Loucy (cell line): ENCODE measurements at regions not wholly inside any gene's neighbourhood (a gene's known extent, or its start where the extent isn't known, plus 50 kb on each side); places are given as distances from the start of the nearest gene placed in this dataset.

Experiments used
- EZH2phosphoT487 ChIP-seq: fragments of 200-600 bp; IDR thresholded peaks from 2 replicates; pipeline ENCODE4 v1.6.1; 2018; ENCODE audit warnings: antibody characterized with exemption, mild to moderate bottlenecking, moderate library complexity, borderline replicate concordance
- TF ChIP-seq, protein P1 (sequence below): fragments of 200-600 bp; sonication (generic); conservative IDR thresholded peaks from 2 replicates; pipeline ENCODE4 v1.5.1; 2014; ENCODE audit warnings: mild to moderate bottlenecking, antibody characterized with exemption, low read length

DNA sequence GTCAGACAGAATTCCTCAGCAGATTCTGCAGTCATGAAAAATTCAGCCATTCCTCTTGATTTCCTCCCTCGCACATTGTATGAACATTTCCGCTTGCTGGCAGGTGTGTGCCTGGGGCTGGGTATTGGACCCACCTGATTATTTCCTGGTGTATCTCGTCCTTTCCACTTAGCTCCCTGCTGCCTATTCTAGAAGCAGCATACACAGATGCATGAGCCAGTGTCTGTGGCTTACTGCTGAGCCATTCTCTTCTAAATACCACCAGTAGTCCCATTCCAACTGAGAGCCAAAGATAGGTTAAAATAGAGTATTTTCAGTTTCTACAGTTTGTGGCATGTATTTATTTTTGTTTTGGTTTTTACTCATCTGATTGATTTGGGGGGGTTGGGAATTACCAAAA, 270.1 kb upstream of the AKR1E2 start:
- TF ChIP-seq, protein P1, sequence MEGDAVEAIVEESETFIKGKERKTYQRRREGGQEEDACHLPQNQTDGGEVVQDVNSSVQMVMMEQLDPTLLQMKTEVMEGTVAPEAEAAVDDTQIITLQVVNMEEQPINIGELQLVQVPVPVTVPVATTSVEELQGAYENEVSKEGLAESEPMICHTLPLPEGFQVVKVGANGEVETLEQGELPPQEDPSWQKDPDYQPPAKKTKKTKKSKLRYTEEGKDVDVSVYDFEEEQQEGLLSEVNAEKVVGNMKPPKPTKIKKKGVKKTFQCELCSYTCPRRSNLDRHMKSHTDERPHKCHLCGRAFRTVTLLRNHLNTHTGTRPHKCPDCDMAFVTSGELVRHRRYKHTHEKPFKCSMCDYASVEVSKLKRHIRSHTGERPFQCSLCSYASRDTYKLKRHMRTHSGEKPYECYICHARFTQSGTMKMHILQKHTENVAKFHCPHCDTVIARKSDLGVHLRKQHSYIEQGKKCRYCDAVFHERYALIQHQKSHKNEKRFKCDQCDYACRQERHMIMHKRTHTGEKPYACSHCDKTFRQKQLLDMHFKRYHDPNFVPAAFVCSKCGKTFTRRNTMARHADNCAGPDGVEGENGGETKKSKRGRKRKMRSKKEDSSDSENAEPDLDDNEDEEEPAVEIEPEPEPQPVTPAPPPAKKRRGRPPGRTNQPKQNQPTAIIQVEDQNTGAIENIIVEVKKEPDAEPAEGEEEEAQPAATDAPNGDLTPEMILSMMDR: no peak
- no peak for TF ChIP-seq EZH2phosphoT487
